SKM-1 treated with dmso at 0.1 percent for 144 hours (cell line): ENCODE measurements at regions not wholly inside any gene's neighbourhood (a gene's known extent, or its start where the extent isn't known, plus 50 kb on each side); places are given as distances from the start of the nearest gene placed in this dataset.

Experiments
- DNase-seq: peaks from one replicate; lab custom pipeline; 2025; ENCODE audit not compliant: unreplicated experiment; lab: John Stamatoyannopoulos, UW

GRCh38 chr13:53200498-53201453 lies 172.2 kb downstream of the OLFM4 start:
- no peak for DNase-seq

- no peak for DNase-seq
Observed at GRCh38 chr13:53201454-53202225, 173.0 kb downstream of the OLFM4 start.

GRCh38 chr13:53204598-53204997 lies 176.0 kb downstream of the OLFM4 start:
- DNase-seq = no peak

- no peak for DNase-seq
Observed at GRCh38 chr13:53206455-53206854, 177.8 kb downstream of the OLFM4 start.

- DNase-seq = no peak
Observed at GRCh38 chr13:53207556-53207955, 178.9 kb downstream of the OLFM4 start.

- no peak for DNase-seq
Observed at GRCh38 chr13:53214433-53214832, 185.8 kb downstream of the OLFM4 start.

GRCh38 chr13:53215563-53215962 lies 186.9 kb downstream of the OLFM4 start:
- no peak for DNase-seq

- DNase-seq = no peak
Observed at GRCh38 chr13:53216773-53217172, 188.2 kb downstream of the OLFM4 start.

- DNase-seq = no peak
Observed at GRCh38 chr13:53217194-53217593, 188.6 kb downstream of the OLFM4 start.

- DNase-seq = no peak
Observed at GRCh38 chr13:53220038-53220437, 191.4 kb downstream of the OLFM4 start.

- DNase-seq = no peak
Observed at GRCh38 chr13:53237696-53238095, 209.1 kb downstream of the OLFM4 start.

- DNase-seq = no peak
Observed at GRCh38 chr13:53238261-53238660, 209.6 kb downstream of the OLFM4 start.

- no peak for DNase-seq
Observed at GRCh38 chr13:53240401-53241025, 211.9 kb downstream of the OLFM4 start.

- DNase-seq = no peak
Observed at GRCh38 chr13:53241891-53242348, 213.3 kb downstream of the OLFM4 start.

GRCh38 chr13:53249236-53249635 lies 220.6 kb downstream of the OLFM4 start:
- DNase-seq = no peak

- peak; percentile 67 for DNase-seq
Observed at GRCh38 chr13:53250272-53250875, 221.8 kb downstream of the OLFM4 start.

- no peak for DNase-seq
Observed at GRCh38 chr13:53250977-53251376, 222.4 kb downstream of the OLFM4 start.

GRCh38 chr13:53254500-53254899 lies 225.9 kb downstream of the OLFM4 start:
- DNase-seq = no peak

- no peak for DNase-seq
Observed at GRCh38 chr13:53255795-53256194, 227.2 kb downstream of the OLFM4 start.

GRCh38 chr13:53260594-53260993 lies 232.0 kb downstream of the OLFM4 start:
- no peak for DNase-seq

- no peak for DNase-seq
Observed at GRCh38 chr13:53264751-53265385, 236.3 kb downstream of the OLFM4 start.
